Neural progenitor cell (in vitro differentiated cells): ENCODE measurements at regions not wholly inside any gene's neighbourhood (a gene's known extent, or its start where the extent isn't known, plus 50 kb on each side); places are given as distances from the start of the nearest gene placed in this dataset.

Source experiments
- DNase-seq: peaks from one replicate; pipeline ENCODE4 v3.0.0-alpha.2; 2016; ENCODE audit warnings: low spot score
- H2AFZ ChIP-seq: fragments of 200-600 bp; sonication (generic); replicated peaks from 2 replicates; pipeline ENCODE4 v1.6.1; 2016; ENCODE audit warnings: antibody characterized with exemption
- H3F3A ChIP-seq: fragments of 200-600 bp; sonication (generic); 2 replicates; pipeline ENCODE4 v1.6.1; 2016; ENCODE audit warnings: antibody characterized with exemption, low read depth
- H3K27ac ChIP-seq: fragments of 200-600 bp; sonication (generic); 2 replicates; pipeline ENCODE4 v1.5.1; 2016; ENCODE audit warnings: mild to moderate bottlenecking
- H3K27me3 ChIP-seq: fragments of 200-600 bp; sonication (generic); 2 replicates; pipeline ENCODE4 v1.6.1; 2016; ENCODE audit warnings: mild to moderate bottlenecking, moderate library complexity
- H3K36me3 ChIP-seq: fragments of 200-600 bp; sonication (generic); 2 replicates; pipeline ENCODE4 v1.5.1; 2016
- H3K4me1 ChIP-seq: fragments of 200-600 bp; sonication (generic); 2 replicates; pipeline ENCODE4 v1.6.1; 2016; ENCODE audit warnings: mixed run types
- H3K4me2 ChIP-seq: fragments of 200-600 bp; sonication (generic); 2 replicates; pipeline ENCODE4 v1.6.1; 2016
- H3K4me3 ChIP-seq: fragments of 200-600 bp; sonication (generic); 2 replicates; pipeline ENCODE4 v1.5.1; 2016
- H3K79me2 ChIP-seq: fragments of 200-600 bp; sonication (generic); 2 replicates; pipeline ENCODE4 v1.6.1; 2016; ENCODE audit warnings: low read depth
- H3K9ac ChIP-seq: fragments of 200-600 bp; sonication (generic); 2 replicates; pipeline ENCODE4 v1.6.1; 2016
- H3K9me3 ChIP-seq: fragments of 200-600 bp; sonication (generic); 2 replicates; pipeline ENCODE4 v1.5.1; 2016; ENCODE audit warnings: low read depth
- H4K20me1 ChIP-seq: fragments of 200-600 bp; sonication (generic); 2 replicates; pipeline ENCODE4 v1.6.1; 2016; ENCODE audit warnings: low read depth
- H3K27ac Mint-ChIP-seq: 3 replicates; pipeline ENCODE4 v1.8.0; 2021; ENCODE audit warnings: mixed read lengths
- H3K27me3 Mint-ChIP-seq: 2 replicates; pipeline ENCODE4 v1.8.0; 2022; ENCODE audit warnings: low read depth, mild to moderate bottlenecking, inconsistent platforms, moderate library complexity, mixed read lengths; ENCODE audit not compliant: insufficient read depth
- H3K36me3 Mint-ChIP-seq: 3 replicates; pipeline ENCODE4 v1.8.0; 2021; ENCODE audit warnings: mixed read lengths
- H3K4me1 Mint-ChIP-seq: 3 replicates; pipeline ENCODE4 v1.8.0; 2021; ENCODE audit warnings: mixed read lengths
- H3K4me3 Mint-ChIP-seq: 3 replicates; pipeline ENCODE4 v1.8.0; 2021; ENCODE audit warnings: mild to moderate bottlenecking, moderate library complexity, mixed read lengths
- H3K9me3 Mint-ChIP-seq: 3 replicates; pipeline ENCODE4 v1.8.0; 2020; ENCODE audit warnings: mixed read lengths
- CTCF ChIP-seq: fragments of 200-600 bp; sonication (generic); IDR thresholded peaks from 2 replicates; pipeline ENCODE4 v1.5.1; 2017; ENCODE audit warnings: antibody characterized with exemption, mild to moderate bottlenecking
- EZH2 ChIP-seq: fragments of 200-600 bp; sonication (generic); IDR thresholded peaks from 2 replicates; pipeline ENCODE4 v1.6.1; 2017; ENCODE audit warnings: antibody characterized with exemption, mild to moderate bottlenecking, moderate library complexity
- EZH2phosphoT487 ChIP-seq: fragments of 200-600 bp; sonication (generic); IDR thresholded peaks from 2 replicates; pipeline ENCODE4 v1.6.1; 2017; ENCODE audit warnings: antibody characterized with exemption

GRCh38 chrX:111008126-111008525 lies 87.9 kb upstream of the PAK3 start:
- H3K36me3 Mint-ChIP-seq, result peaks cover 6% of the 10 kb centered on the region
- no peaks in the 10 kb centered on the region for H4K20me1 ChIP-seq
- H3K4me3 ChIP-seq, result no peak overlapping the region
- no peak overlapping the region for H2AFZ ChIP-seq
- DNase-seq, result no peak
- no peaks in the 10 kb centered on the region for H3K27me3 ChIP-seq
- H3K4me1 ChIP-seq, result peaks cover 23% of the 10 kb centered on the region
- peaks cover 5% of the 10 kb centered on the region for H3F3A ChIP-seq
- H3K4me3 Mint-ChIP-seq, result no peak overlapping the region
- no peaks in the 10 kb centered on the region for H3K27me3 Mint-ChIP-seq
- no peaks in the 10 kb centered on the region for H3K9me3 ChIP-seq
- H3K27ac Mint-ChIP-seq, result no peak overlapping the region
- no peak overlapping the region for H3K9ac ChIP-seq
- H3K79me2 ChIP-seq, result no peaks in the 10 kb centered on the region
- H3K27ac ChIP-seq, result no peak overlapping the region
- H3K9me3 Mint-ChIP-seq, result no peaks in the 10 kb centered on the region
- peaks cover 37% of the 10 kb centered on the region for H3K4me1 Mint-ChIP-seq
- H3K36me3 ChIP-seq, result no peaks in the 10 kb centered on the region
- H3K4me2 ChIP-seq, result no peak overlapping the region
- TF ChIP-seq EZH2phosphoT487, result no peak
- no peak for TF ChIP-seq EZH2
- no peak for TF ChIP-seq CTCF

- H3K79me2 ChIP-seq, result no peaks in the 10 kb centered on the region
- H4K20me1 ChIP-seq, result no peaks in the 10 kb centered on the region
- H3K27ac Mint-ChIP-seq, result no peak overlapping the region
- DNase-seq, result no peak
- H3K27me3 ChIP-seq, result no peaks in the 10 kb centered on the region
- no peak overlapping the region for H3K4me3 ChIP-seq
- peaks cover 5% of the 10 kb centered on the region for H3F3A ChIP-seq
- H3K27me3 Mint-ChIP-seq, result peaks cover 2% of the 10 kb centered on the region
- no peak overlapping the region for H3K4me3 Mint-ChIP-seq
- TF ChIP-seq EZH2phosphoT487 (no peak), EZH2 (no peak), CTCF (no peak)
- no peak overlapping the region for H3K27ac ChIP-seq
- no peaks in the 10 kb centered on the region for H3K9me3 Mint-ChIP-seq
- H3K36me3 Mint-ChIP-seq, result peaks cover 6% of the 10 kb centered on the region
- no peak overlapping the region for H3K4me2 ChIP-seq
- no peak overlapping the region for H2AFZ ChIP-seq
- peaks cover 23% of the 10 kb centered on the region for H3K4me1 ChIP-seq
- H3K4me1 Mint-ChIP-seq, result peaks cover 37% of the 10 kb centered on the region
- H3K36me3 ChIP-seq, result no peaks in the 10 kb centered on the region
- no peaks in the 10 kb centered on the region for H3K9me3 ChIP-seq
- no peak overlapping the region for H3K9ac ChIP-seq
Observed at GRCh38 chrX:111007238-111007637, 88.8 kb upstream of the PAK3 start.

- H3K4me3 ChIP-seq, result no peak overlapping the region
- peaks cover 6% of the 10 kb centered on the region for H3K36me3 Mint-ChIP-seq
- H3K4me3 Mint-ChIP-seq, result no peak overlapping the region
- H3K27ac Mint-ChIP-seq, result no peak overlapping the region
- no peak overlapping the region for H2AFZ ChIP-seq
- H3K27me3 ChIP-seq, result no peaks in the 10 kb centered on the region
- peaks cover 39% of the 10 kb centered on the region for H3K4me1 Mint-ChIP-seq
- H3K27ac ChIP-seq, result no peak overlapping the region
- peaks cover 2% of the 10 kb centered on the region for H3K27me3 Mint-ChIP-seq
- peaks cover 6% of the 10 kb centered on the region for H3F3A ChIP-seq
- H3K79me2 ChIP-seq, result no peaks in the 10 kb centered on the region
- H3K36me3 ChIP-seq, result no peaks in the 10 kb centered on the region
- DNase-seq, result no peak
- H3K9ac ChIP-seq, result no peak overlapping the region
- H3K4me1 ChIP-seq, result peaks cover 25% of the 10 kb centered on the region
- no peak for TF ChIP-seq CTCF
- no peak for TF ChIP-seq EZH2
- TF ChIP-seq EZH2phosphoT487, result no peak
- H3K4me2 ChIP-seq, result no peak overlapping the region
- no peaks in the 10 kb centered on the region for H4K20me1 ChIP-seq
- no peaks in the 10 kb centered on the region for H3K9me3 Mint-ChIP-seq
- no peaks in the 10 kb centered on the region for H3K9me3 ChIP-seq
Observed at GRCh38 chrX:111006116-111006515, 89.9 kb upstream of the PAK3 start.
